OCI-LY1 (cell line): ENCODE measurements at regions not wholly inside any gene's neighbourhood (a gene's known extent, or its start where the extent isn't known, plus 50 kb on each side); places are given as distances from the start of the nearest gene placed in this dataset.

Experiments
- H2AFZ ChIP-seq: fragments of 200-600 bp; sonication (generic), shearing (Covaris generic); 2 replicates; pipeline ENCODE4 v1.6.0; 2014; ENCODE audit warnings: antibody characterized with exemption, mild to moderate bottlenecking, low read length
- H3F3A ChIP-seq: fragments of 200-600 bp; sonication (generic), shearing (Covaris generic); 2 replicates; pipeline ENCODE4 v1.6.0; 2014; ENCODE audit warnings: mild to moderate bottlenecking, antibody characterized with exemption, low read length, moderate library complexity; ENCODE audit not compliant: insufficient read depth
- H3K27ac ChIP-seq: fragments of 200-600 bp; sonication (generic); 2 replicates; pipeline ENCODE4 v1.5.1; 2014; ENCODE audit warnings: low read length, mixed run types, mild to moderate bottlenecking, low read depth; ENCODE audit not compliant: poor library complexity, severe bottlenecking
- H3K27me3 ChIP-seq: fragments of 200-600 bp; sonication (generic); 2 replicates; pipeline ENCODE4 v1.6.0; 2014; ENCODE audit warnings: antibody characterized with exemption, mild to moderate bottlenecking, low read length, moderate library complexity; ENCODE audit not compliant: insufficient read depth
- H3K36me3 ChIP-seq: fragments of 200-600 bp; sonication (generic); 2 replicates; pipeline ENCODE4 v1.6.1; 2014; ENCODE audit warnings: mild to moderate bottlenecking, antibody characterized with exemption, low read length, moderate library complexity, mixed read lengths; ENCODE audit not compliant: insufficient read depth
- H3K4me1 ChIP-seq: fragments of 200-600 bp; sonication (generic); 2 replicates; pipeline ENCODE4 v1.5.1; 2014; ENCODE audit warnings: mild to moderate bottlenecking, low read length, moderate library complexity; ENCODE audit not compliant: insufficient read depth, severe bottlenecking
- H3K4me2 ChIP-seq: fragments of 200-600 bp; sonication (generic), shearing (Covaris generic); 2 replicates; pipeline ENCODE4 v1.6.1; 2014; ENCODE audit warnings: low read length
- H3K4me3 ChIP-seq: fragments of 200-600 bp; sonication (generic); 2 replicates; pipeline ENCODE4 v1.5.1; 2014; ENCODE audit warnings: low read length, low read depth, mild to moderate bottlenecking, mixed read lengths; ENCODE audit not compliant: poor library complexity, severe bottlenecking
- H3K79me2 ChIP-seq: fragments of 200-600 bp; shearing (Covaris generic); 2 replicates; pipeline ENCODE4 v1.6.1; 2016; ENCODE audit warnings: mixed run types, low read length, mixed read lengths; ENCODE audit not compliant: insufficient read depth
- H3K9ac ChIP-seq: fragments of 200-600 bp; sonication (generic), shearing (Covaris generic); 2 replicates; pipeline ENCODE4 v1.6.1; 2014; ENCODE audit warnings: mild to moderate bottlenecking, low read length, mixed read lengths
- H3K9me2 ChIP-seq: fragments of 200-600 bp; sonication (generic), shearing (Covaris generic); 2 replicates; pipeline ENCODE4 v1.6.1; 2014; ENCODE audit warnings: low read depth, mild to moderate bottlenecking, low read length, mixed read lengths
- H3K9me3 ChIP-seq: fragments of 200-600 bp; shearing (Covaris generic); 2 replicates; pipeline ENCODE4 v1.6.1; 2014; ENCODE audit warnings: low read length, mixed read lengths
- H4K20me1 ChIP-seq: fragments of 200-600 bp; sonication (generic), shearing (Covaris generic); 2 replicates; pipeline ENCODE4 v1.6.0; 2016; ENCODE audit warnings: mild to moderate bottlenecking, low read length; ENCODE audit not compliant: insufficient read depth
- CTCF ChIP-seq: fragments of 200-600 bp; sonication (generic), shearing (Covaris generic); IDR thresholded peaks from 2 replicates; pipeline ENCODE4 v1.5.1; 2017; ENCODE audit warnings: mild to moderate bottlenecking, antibody characterized with exemption, low read length, moderate library complexity, mixed read lengths
- EZH2 ChIP-seq: fragments of 200-600 bp; sonication (generic), shearing (Covaris generic); IDR thresholded peaks from 2 replicates; pipeline ENCODE4 v1.8.0; 2017; ENCODE audit warnings: borderline replicate concordance, mixed run types, mild to moderate bottlenecking, antibody characterized with exemption, low read length, moderate library complexity, mixed read lengths

- no peaks in the 10 kb centered on the region for H3K36me3 ChIP-seq
- H4K20me1 ChIP-seq: no peaks in the 10 kb centered on the region
- H3K9ac ChIP-seq: no peak overlapping the region
- no peaks in the 10 kb centered on the region for H3F3A ChIP-seq
- no peak for TF ChIP-seq EZH2
- no peak for TF ChIP-seq CTCF
- H3K4me2 ChIP-seq: no peak overlapping the region
- no peaks in the 10 kb centered on the region for H3K4me1 ChIP-seq
- no peaks in the 10 kb centered on the region for H3K27me3 ChIP-seq
- H3K9me3 ChIP-seq: no peaks in the 10 kb centered on the region
- H3K79me2 ChIP-seq: no peaks in the 10 kb centered on the region
- H3K4me3 ChIP-seq: no peak overlapping the region
- no peaks in the 10 kb centered on the region for H3K9me2 ChIP-seq
- no peak overlapping the region for H3K27ac ChIP-seq
- H2AFZ ChIP-seq: no peak overlapping the region
Measured at GRCh38 chr4:116391020-116391419, 694.4 kb downstream of the TRAM1L1 start.

GRCh38 chr4:116389139-116389538 is 696.2 kb downstream of the TRAM1L1 start:
- Histone ChIP-seq H4K20me1 (no peaks in the 10 kb centered on the region), H3K4me1 (no peaks in the 10 kb centered on the region), H3F3A (no peaks in the 10 kb centered on the region), H3K36me3 (no peaks in the 10 kb centered on the region), H3K27ac (no peak overlapping the region), H3K4me3 (no peak overlapping the region), H3K9ac (no peak overlapping the region), H3K79me2 (no peaks in the 10 kb centered on the region), H3K4me2 (no peak overlapping the region), H3K9me3 (no peaks in the 10 kb centered on the region), H3K9me2 (no peaks in the 10 kb centered on the region), H3K27me3 (no peaks in the 10 kb centered on the region), H2AFZ (no peak overlapping the region)
- TF ChIP-seq EZH2: no peak
- no peak for TF ChIP-seq CTCF

- H3K9ac ChIP-seq: no peak overlapping the region
- H3K4me1 ChIP-seq: no peaks in the 10 kb centered on the region
- H3K79me2 ChIP-seq: no peaks in the 10 kb centered on the region
- H3K4me2 ChIP-seq: no peak overlapping the region
- H3K4me3 ChIP-seq: no peak overlapping the region
- no peak overlapping the region for H2AFZ ChIP-seq
- H3K9me3 ChIP-seq: no peaks in the 10 kb centered on the region
- no peaks in the 10 kb centered on the region for H4K20me1 ChIP-seq
- TF ChIP-seq CTCF (no peak), EZH2 (no peak)
- H3F3A ChIP-seq: no peaks in the 10 kb centered on the region
- H3K27ac ChIP-seq: no peak overlapping the region
- H3K27me3 ChIP-seq: no peaks in the 10 kb centered on the region
- H3K36me3 ChIP-seq: no peaks in the 10 kb centered on the region
- H3K9me2 ChIP-seq: no peaks in the 10 kb centered on the region
Measured at GRCh38 chr4:116387937-116388474, 697.4 kb downstream of the TRAM1L1 start.
